ENCODE measurements at regions not wholly inside any gene's neighbourhood (a gene's known extent, or its start where the extent isn't known, plus 50 kb on each side); places are given as distances from the start of the nearest gene placed in this dataset.

GRCh38 chr18:35775887-35776286, 194.3 kb downstream of the GALNT1 start:
- Histone ChIP-seq H3K27ac (ENCODE audit: control insufficient read depth, insufficient read depth) (no peak overlapping the region), H3K27me3 (replicated peaks in 1 of 2; ENCODE audit: control insufficient read depth in 2 of 2, insufficient read depth in 2 of 2, low read length in 1 of 2) (peaks cover 0 to 3% of the 10 kb centered on the region in 2 experiments; a peak in 2 of 4 replicates), H3K9me3 (replicated peaks; ENCODE audit: control insufficient read depth, insufficient read depth, low read length) (no peaks in the 10 kb centered on the region), H3K4me3 (no peak overlapping the region), H4K20me1 (ENCODE audit: control insufficient read depth, insufficient read depth) (no peaks in the 10 kb centered on the region), H2AFZ (ENCODE audit: control insufficient read depth, low read depth, low read length) (no peak overlapping the region), H3K4me2 (ENCODE audit: control insufficient read depth, insufficient read depth) (no peak overlapping the region), H3K4me1 (ENCODE audit: control insufficient read depth, insufficient read depth, low read length) (no peaks in the 10 kb centered on the region), H3K79me2 (ENCODE audit: control insufficient read depth, insufficient read depth, low read length) (no peaks in the 10 kb centered on the region), H3K9ac (ENCODE audit: control insufficient read depth, insufficient read depth, low read length) (no peak overlapping the region), H3K36me3 (ENCODE audit: control insufficient read depth in 2 of 2, insufficient read depth in 2 of 2, low read length in 1 of 2) (no peaks in the 10 kb centered on the region)
- RAD21 ChIA-PET (ENCODE audit: unreplicated experiment) = interaction anchor here (1.2 kb wide), 1 partner anchor 390 kb away, joined by 4 read pairs; no protein-coding TSS in a partner anchor
- CTCF ChIA-PET = interaction anchor here (0.6 to 1.4 kb wide), 2 partner anchors 13 to 194 kb away, joined by 3 to 4 read pairs; partner anchors contain the start of gene GALNT1
- DNase-seq (ENCODE audit: low read depth, low spot score) (no peak), FAIRE-seq (no peak), ATAC-seq (no peak)
- TF ChIP-seq, protein P1, sequence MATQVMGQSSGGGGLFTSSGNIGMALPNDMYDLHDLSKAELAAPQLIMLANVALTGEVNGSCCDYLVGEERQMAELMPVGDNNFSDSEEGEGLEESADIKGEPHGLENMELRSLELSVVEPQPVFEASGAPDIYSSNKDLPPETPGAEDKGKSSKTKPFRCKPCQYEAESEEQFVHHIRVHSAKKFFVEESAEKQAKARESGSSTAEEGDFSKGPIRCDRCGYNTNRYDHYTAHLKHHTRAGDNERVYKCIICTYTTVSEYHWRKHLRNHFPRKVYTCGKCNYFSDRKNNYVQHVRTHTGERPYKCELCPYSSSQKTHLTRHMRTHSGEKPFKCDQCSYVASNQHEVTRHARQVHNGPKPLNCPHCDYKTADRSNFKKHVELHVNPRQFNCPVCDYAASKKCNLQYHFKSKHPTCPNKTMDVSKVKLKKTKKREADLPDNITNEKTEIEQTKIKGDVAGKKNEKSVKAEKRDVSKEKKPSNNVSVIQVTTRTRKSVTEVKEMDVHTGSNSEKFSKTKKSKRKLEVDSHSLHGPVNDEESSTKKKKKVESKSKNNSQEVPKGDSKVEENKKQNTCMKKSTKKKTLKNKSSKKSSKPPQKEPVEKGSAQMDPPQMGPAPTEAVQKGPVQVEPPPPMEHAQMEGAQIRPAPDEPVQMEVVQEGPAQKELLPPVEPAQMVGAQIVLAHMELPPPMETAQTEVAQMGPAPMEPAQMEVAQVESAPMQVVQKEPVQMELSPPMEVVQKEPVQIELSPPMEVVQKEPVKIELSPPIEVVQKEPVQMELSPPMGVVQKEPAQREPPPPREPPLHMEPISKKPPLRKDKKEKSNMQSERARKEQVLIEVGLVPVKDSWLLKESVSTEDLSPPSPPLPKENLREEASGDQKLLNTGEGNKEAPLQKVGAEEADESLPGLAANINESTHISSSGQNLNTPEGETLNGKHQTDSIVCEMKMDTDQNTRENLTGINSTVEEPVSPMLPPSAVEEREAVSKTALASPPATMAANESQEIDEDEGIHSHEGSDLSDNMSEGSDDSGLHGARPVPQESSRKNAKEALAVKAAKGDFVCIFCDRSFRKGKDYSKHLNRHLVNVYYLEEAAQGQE (IDR thresholded peaks at IDR 0.05; ENCODE audit: low read depth, low read length) = peak; percentile 86
- TF ChIP-seq SKIL (IDR thresholded peaks at IDR 0.05; ENCODE audit: low read depth, poor library complexity, severe bottlenecking) (no peak), FOXM1 (IDR thresholded peaks at IDR 0.05; ENCODE audit: low read depth, low read length) (no peak), CHD1 (IDR thresholded peaks at IDR 0.05; ENCODE audit: low read depth, low read length) (no peak), ELK1 (IDR thresholded peaks at IDR 0.05; ENCODE audit: low read depth, low read length) (no peak)
- TF ChIP-seq, protein P2, sequence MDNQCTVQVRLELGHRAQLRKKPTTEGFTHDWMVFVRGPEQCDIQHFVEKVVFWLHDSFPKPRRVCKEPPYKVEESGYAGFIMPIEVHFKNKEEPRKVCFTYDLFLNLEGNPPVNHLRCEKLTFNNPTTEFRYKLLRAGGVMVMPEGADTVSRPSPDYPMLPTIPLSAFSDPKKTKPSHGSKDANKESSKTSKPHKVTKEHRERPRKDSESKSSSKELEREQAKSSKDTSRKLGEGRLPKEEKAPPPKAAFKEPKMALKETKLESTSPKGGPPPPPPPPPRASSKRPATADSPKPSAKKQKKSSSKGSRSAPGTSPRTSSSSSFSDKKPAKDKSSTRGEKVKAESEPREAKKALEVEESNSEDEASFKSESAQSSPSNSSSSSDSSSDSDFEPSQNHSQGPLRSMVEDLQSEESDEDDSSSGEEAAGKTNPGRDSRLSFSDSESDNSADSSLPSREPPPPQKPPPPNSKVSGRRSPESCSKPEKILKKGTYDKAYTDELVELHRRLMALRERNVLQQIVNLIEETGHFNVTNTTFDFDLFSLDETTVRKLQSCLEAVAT (IDR thresholded peaks at IDR 0.05) = no peak
- POLR2A ChIA-PET = no interaction called here
- 0% methylated on average over 2 of the region's 2 CpGs for WGBS (ENCODE audit: insufficient coverage, insufficient replicate concordance, low lambda C conversion rate, missing lambda C conversion rate)
- intact Hi-C loops (cut with micrococcal nuclease; ENCODE audit: unreplicated experiment) = no loop called here
- BruUV-seq (replicated peaks) = no TSS peak
- in situ Hi-C loops (cut with MboI) = no loop called here
- SMC1A ChIA-PET (ENCODE audit: uncharacterized antibody, unreplicated experiment) = interaction anchor here (0.7 to 1.2 kb wide), 3 partner anchors 18 to 390 kb away, joined by 3 to 4 read pairs (median 3); no protein-coding TSS in a partner anchor
